ENCODE measurements at regions not wholly inside any gene's neighbourhood (a gene's known extent, or its start where the extent isn't known, plus 50 kb on each side); places are given as distances from the start of the nearest gene placed in this dataset.

DNA sequence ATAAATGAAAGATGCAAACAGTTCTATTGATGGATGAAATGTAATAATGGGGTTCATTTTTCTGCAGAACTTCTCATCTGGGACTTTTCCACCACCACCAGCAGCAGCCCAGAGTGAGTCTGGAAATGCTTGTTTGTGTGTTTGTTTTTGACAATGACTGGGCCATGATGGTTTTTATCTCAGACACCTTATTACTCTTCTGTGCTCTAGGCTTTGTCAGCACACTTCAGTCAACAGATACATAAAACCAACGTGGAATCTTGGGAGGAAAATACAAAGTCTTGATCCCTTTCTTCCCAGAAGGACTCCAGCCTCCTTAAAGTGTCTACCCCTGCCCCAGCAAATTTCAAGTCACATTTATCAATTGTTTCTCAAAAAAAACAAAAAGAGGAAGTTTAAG, 134.0 kb downstream of the MREG start:
- intact Hi-C loops (cut with micrococcal nuclease; ENCODE audit: unreplicated experiment): no loop called here
- no peak for ATAC-seq
- no peaks in the 10 kb centered on the region for H3K79me2 ChIP-seq (ENCODE audit: insufficient read depth, low read length)
- H3K9ac ChIP-seq (ENCODE audit: insufficient read depth, low read depth, low read length): no peak overlapping the region
- no peak for FAIRE-seq
- peaks cover 8% of the 10 kb centered on the region; the same call in 1 of the 2 replicates for H3K9me3 ChIP-seq (ENCODE audit: low read length)
- no peak for DNase-seq (ENCODE audit: low spot score)
- POLR2A ChIA-PET: no interaction called here
- H3K4me3 ChIP-seq (replicated peaks in 1 of 3; ENCODE audit: insufficient read depth in 1 of 3, low read depth in 2 of 3, low read length in 3 of 3): no peak overlapping the region
- H2AFZ ChIP-seq (ENCODE audit: low read length): no peak overlapping the region
- no peaks in the 10 kb centered on the region for H3K36me3 ChIP-seq (replicated peaks in 1 of 2; ENCODE audit: control insufficient read depth in 1 of 2, insufficient read depth in 2 of 2, low read length in 2 of 2)
- H3K27ac ChIP-seq (ENCODE audit: extremely low read length, insufficient read depth, low read length): no peak overlapping the region
- no peaks in the 10 kb centered on the region for H3K27me3 ChIP-seq (ENCODE audit: control insufficient read depth in 1 of 2, insufficient read depth in 2 of 2, low read length in 2 of 2)
- H3K4me1 ChIP-seq (ENCODE audit: insufficient read depth, low read length): peaks cover 61% of the 10 kb centered on the region
- H4K20me1 ChIP-seq (ENCODE audit: insufficient read depth, low read length): no peaks in the 10 kb centered on the region
- in situ Hi-C loops (cut with HindIII; ENCODE audit: extremely low pct_ligation_motif_present, low pct_unique_long_range_greater_than_20kb): no loop called here
- BruUV-seq (replicated peaks): no TSS peak
- CTCF ChIA-PET (ENCODE audit: low intra/inter-chr PET ratio, low total read pairs): no interaction called here
- H3K4me2 ChIP-seq (ENCODE audit: low read depth, low read length): no peak overlapping the region
- TF ChIP-seq ZBTB21 (CRISPR knock-in tag; IDR thresholded peaks at IDR 0.05) (no peak), ZFX (CRISPR knock-in tag; IDR thresholded peaks at IDR 0.05; ENCODE audit: low read depth) (no peak), NFATC3 (CRISPR knock-in tag; IDR thresholded peaks at IDR 0.05) (no peak), SRY (CRISPR knock-in tag; IDR thresholded peaks at IDR 0.05) (no peak), LCORL (IDR thresholded peaks at IDR 0.05) (no peak), LCORL (CRISPR knock-in tag; IDR thresholded peaks at IDR 0.05) (no peak), ZNF781 (CRISPR knock-in tag; IDR thresholded peaks at IDR 0.05; ENCODE audit: borderline replicate concordance, not compliant biosample characterization) (no peak), SRSF9 (IDR thresholded peaks at IDR 0.05; ENCODE audit: borderline replicate concordance, insufficient read depth, low read depth, low read length, poor library complexity, severe bottlenecking) (no peak), KDM6A (CRISPR knock-in tag; IDR thresholded peaks at IDR 0.05; ENCODE audit: low read depth) (no peak), ATF7-NPFF (CRISPR knock-in tag; IDR thresholded peaks at IDR 0.05; ENCODE audit: low read depth) (no peak), ZNF562 (CRISPR knock-in tag; IDR thresholded peaks at IDR 0.05; ENCODE audit: borderline replicate concordance) (no peak), CTCF (CRISPR knock-in tag; IDR thresholded peaks at IDR 0.05) (no peak), DPF2 (CRISPR knock-in tag; IDR thresholded peaks at IDR 0.05; ENCODE audit: borderline replicate concordance, low read depth) (no peak), FUBP1 (CRISPR knock-in tag; IDR thresholded peaks at IDR 0.05; ENCODE audit: borderline replicate concordance) (no peak), ZNF484 (CRISPR knock-in tag; IDR thresholded peaks at IDR 0.05; ENCODE audit: borderline replicate concordance, low read depth) (no peak)
- TF ChIP-seq, protein P1, sequence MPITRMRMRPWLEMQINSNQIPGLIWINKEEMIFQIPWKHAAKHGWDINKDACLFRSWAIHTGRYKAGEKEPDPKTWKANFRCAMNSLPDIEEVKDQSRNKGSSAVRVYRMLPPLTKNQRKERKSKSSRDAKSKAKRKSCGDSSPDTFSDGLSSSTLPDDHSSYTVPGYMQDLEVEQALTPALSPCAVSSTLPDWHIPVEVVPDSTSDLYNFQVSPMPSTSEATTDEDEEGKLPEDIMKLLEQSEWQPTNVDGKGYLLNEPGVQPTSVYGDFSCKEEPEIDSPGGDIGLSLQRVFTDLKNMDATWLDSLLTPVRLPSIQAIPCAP (CRISPR knock-in tag; IDR thresholded peaks at IDR 0.05; ENCODE audit: low read depth): no peak
- TF ChIP-seq, protein P2, sequence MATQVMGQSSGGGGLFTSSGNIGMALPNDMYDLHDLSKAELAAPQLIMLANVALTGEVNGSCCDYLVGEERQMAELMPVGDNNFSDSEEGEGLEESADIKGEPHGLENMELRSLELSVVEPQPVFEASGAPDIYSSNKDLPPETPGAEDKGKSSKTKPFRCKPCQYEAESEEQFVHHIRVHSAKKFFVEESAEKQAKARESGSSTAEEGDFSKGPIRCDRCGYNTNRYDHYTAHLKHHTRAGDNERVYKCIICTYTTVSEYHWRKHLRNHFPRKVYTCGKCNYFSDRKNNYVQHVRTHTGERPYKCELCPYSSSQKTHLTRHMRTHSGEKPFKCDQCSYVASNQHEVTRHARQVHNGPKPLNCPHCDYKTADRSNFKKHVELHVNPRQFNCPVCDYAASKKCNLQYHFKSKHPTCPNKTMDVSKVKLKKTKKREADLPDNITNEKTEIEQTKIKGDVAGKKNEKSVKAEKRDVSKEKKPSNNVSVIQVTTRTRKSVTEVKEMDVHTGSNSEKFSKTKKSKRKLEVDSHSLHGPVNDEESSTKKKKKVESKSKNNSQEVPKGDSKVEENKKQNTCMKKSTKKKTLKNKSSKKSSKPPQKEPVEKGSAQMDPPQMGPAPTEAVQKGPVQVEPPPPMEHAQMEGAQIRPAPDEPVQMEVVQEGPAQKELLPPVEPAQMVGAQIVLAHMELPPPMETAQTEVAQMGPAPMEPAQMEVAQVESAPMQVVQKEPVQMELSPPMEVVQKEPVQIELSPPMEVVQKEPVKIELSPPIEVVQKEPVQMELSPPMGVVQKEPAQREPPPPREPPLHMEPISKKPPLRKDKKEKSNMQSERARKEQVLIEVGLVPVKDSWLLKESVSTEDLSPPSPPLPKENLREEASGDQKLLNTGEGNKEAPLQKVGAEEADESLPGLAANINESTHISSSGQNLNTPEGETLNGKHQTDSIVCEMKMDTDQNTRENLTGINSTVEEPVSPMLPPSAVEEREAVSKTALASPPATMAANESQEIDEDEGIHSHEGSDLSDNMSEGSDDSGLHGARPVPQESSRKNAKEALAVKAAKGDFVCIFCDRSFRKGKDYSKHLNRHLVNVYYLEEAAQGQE (IDR thresholded peaks at IDR 0.05; ENCODE audit: borderline replicate concordance in 1 of 2, low read depth in 1 of 2, low read length in 2 of 2): no peak
- WGBS (ENCODE audit: low lambda C conversion rate): 89% methylated on average over 1 of the region's 1 CpG

Measured in HepG2 (cell line).